ENCODE measurements at regions not wholly inside any gene's neighbourhood (a gene's known extent, or its start where the extent isn't known, plus 50 kb on each side); places are given as distances from the start of the nearest gene placed in this dataset.

DNA sequence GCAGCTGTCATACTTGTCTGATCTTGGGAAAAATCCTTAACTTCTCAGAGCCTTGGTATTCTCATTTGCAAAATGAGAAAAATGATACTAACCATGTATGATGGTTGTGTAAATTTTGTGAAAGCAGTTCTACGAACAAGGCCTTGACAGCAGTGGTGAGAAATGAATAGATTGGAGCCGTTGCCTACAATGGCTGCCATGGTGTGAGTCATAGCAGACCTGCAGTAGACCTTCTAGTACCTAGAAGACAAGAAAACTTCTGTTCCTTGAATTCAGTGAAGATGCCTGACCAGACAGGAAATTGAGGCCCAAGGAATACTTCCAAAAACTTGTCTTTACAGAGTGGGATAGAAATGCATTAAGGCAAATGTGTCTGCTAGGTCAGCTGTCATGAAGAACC is 338.9 kb downstream of the QKI start:
- intact Hi-C loops (cut with micrococcal nuclease) = no loop called here
- H3K4me3 ChIP-seq (replicated peaks in 1 of 2; ENCODE audit: low read depth in 1 of 2, low read length in 2 of 2) = no peak overlapping the region
- CTCF ChIA-PET = no interaction called here

More for the DNA sequence above, 338.9 kb downstream of the QKI start:
- RAD21 ChIA-PET (ENCODE audit: low non-redundant PET in 1 of 2, low total read pairs in 2 of 2, uncharacterized antibody in 2 of 2, unreplicated experiment in 2 of 2) = no interaction called here
- no peak for ATAC-seq
- H3K36me3 ChIP-seq (ENCODE audit: control insufficient read depth in 1 of 2, insufficient read depth in 2 of 2, low read length in 2 of 2) = no peaks in the 10 kb centered on the region
- no peak overlapping the region for H2AFZ ChIP-seq (ENCODE audit: low read depth, low read length, poor library complexity, severe bottlenecking)
- no peaks in the 10 kb centered on the region for H3K9me2 ChIP-seq (ENCODE audit: insufficient read depth)
- POLR2A ChIA-PET = no interaction called here
- H3K9me3 ChIP-seq (ENCODE audit: control insufficient read depth in 1 of 2, insufficient read depth in 1 of 2, low read depth in 1 of 2, low read length in 2 of 2) = peaks cover 0 to 6% of the 10 kb centered on the region in 2 experiments; a peak in 1 of 4 replicates
- no peak overlapping the region for H3K4me2 ChIP-seq (ENCODE audit: low read length)
- H3K4me1 ChIP-seq (ENCODE audit: control insufficient read depth in 1 of 2, insufficient read depth in 2 of 2, low read length in 2 of 2) = no peaks in the 10 kb centered on the region
- H3K27me3 ChIP-seq (ENCODE audit: insufficient read depth, low read length) = no peaks in the 10 kb centered on the region
- DNase-seq (ENCODE audit: low read depth, low spot score) = no peak
- BruUV-seq (replicated peaks) = no TSS peak
- no peaks in the 10 kb centered on the region for H3K79me2 ChIP-seq (ENCODE audit: insufficient read depth, low read length)
- no peaks in the 10 kb centered on the region for H4K20me1 ChIP-seq (ENCODE audit: insufficient read depth)
- H3K9ac ChIP-seq (ENCODE audit: low read length) = no peak overlapping the region
- H3K27ac ChIP-seq (ENCODE audit: low read depth, low read length) = no peak overlapping the region
- TF ChIP-seq FOSL1 (IDR thresholded peaks at IDR 0.05; ENCODE audit: low read depth) = no peak
- TF ChIP-seq TCF7L2 (IDR thresholded peaks at IDR 0.05; ENCODE audit: borderline replicate concordance, extremely low read depth, insufficient read depth, insufficient read length) = no peak
- no peak for TF ChIP-seq ATF3 (IDR thresholded peaks at IDR 0.05)
- TF ChIP-seq CBX3 (IDR thresholded peaks at IDR 0.05; ENCODE audit: low read depth) = no peak
- TF ChIP-seq ZFX (IDR thresholded peaks at IDR 0.05) = no peak
- no peak for TF ChIP-seq EZH2phosphoT487 (IDR thresholded peaks at IDR 0.05; ENCODE audit: borderline replicate concordance)
- TF ChIP-seq EGR1 (IDR thresholded peaks at IDR 0.05; ENCODE audit: low read depth) = no peak
- TF ChIP-seq JUND (IDR thresholded peaks at IDR 0.05) = no peak
- TF ChIP-seq ELF1 (IDR thresholded peaks at IDR 0.05; ENCODE audit: borderline replicate concordance, low read depth) = no peak
- no peak for TF ChIP-seq YY1 (IDR thresholded peaks at IDR 0.05; ENCODE audit: extremely low read depth, insufficient replicate concordance, low read depth, low read length)
- no peak for TF ChIP-seq REST (IDR thresholded peaks at IDR 0.05; ENCODE audit: low read depth)
- no peak for TF ChIP-seq EZH2 (IDR thresholded peaks at IDR 0.05)
- TF ChIP-seq POLR2AphosphoS5 (IDR thresholded peaks at IDR 0.05; ENCODE audit: low read depth, low read length) = no peak
- TF ChIP-seq MAX (IDR thresholded peaks at IDR 0.05) = no peak
- no peak for TF ChIP-seq CTCF (IDR thresholded peaks at IDR 0.05 in 2 of 3, conservative IDR thresholded peaks at IDR 0.05 in 1 of 3; ENCODE audit: borderline replicate concordance in 1 of 3, insufficient read depth in 1 of 3, low read depth in 2 of 3, low read length in 2 of 3)
- TF ChIP-seq SRF (IDR thresholded peaks at IDR 0.05; ENCODE audit: low read depth) = no peak
- TF ChIP-seq SIN3A (IDR thresholded peaks at IDR 0.05; ENCODE audit: low read depth) = no peak
- no peak for TF ChIP-seq ZNF274 (IDR thresholded peaks at IDR 0.05; ENCODE audit: low read depth, low read length)
